ENCODE measurements at regions not wholly inside any gene's neighbourhood (a gene's known extent, or its start where the extent isn't known, plus 50 kb on each side); places are given as distances from the start of the nearest gene placed in this dataset.

DNA sequence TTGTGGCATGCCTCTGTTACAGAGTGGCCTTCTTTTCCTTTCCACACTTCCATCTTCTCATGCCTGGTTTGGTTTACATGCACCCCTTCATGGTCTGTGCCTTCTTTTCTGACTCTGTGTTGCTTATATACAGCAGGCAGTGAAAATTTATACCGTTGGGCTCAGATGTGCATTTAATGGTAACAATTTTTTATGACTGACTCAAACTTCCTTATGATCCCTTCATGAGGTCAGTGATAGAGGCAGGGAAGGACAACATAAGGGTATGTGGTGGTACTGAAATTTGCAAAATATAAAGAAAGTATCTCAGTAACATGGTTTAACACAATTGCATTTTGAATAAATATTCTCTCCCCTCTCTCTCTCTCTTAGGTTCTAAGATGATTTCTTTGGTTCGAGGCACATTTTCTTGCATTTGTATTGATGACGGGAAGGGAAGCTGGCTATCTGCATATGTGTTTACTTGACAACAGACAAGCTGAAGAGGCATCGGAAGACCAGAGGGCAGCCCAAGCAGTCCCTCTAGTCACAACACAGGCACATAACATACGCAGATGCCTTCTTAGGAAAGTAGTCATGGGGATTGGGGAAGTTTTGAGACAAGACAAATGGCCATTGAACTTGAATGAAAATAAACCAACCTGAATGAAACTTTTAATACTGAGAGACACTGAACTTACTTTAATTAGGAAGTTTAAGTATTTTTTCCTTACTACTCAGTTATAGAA is 163.3 kb upstream of the LEF1 start:
- no peak for DNase-seq (ENCODE audit: low spot score)

- DNase-seq (ENCODE audit: low spot score): no peak
Observed at GRCh38 chr4:108328383-108328732, 159.6 kb upstream of the LEF1 start.

DNA sequence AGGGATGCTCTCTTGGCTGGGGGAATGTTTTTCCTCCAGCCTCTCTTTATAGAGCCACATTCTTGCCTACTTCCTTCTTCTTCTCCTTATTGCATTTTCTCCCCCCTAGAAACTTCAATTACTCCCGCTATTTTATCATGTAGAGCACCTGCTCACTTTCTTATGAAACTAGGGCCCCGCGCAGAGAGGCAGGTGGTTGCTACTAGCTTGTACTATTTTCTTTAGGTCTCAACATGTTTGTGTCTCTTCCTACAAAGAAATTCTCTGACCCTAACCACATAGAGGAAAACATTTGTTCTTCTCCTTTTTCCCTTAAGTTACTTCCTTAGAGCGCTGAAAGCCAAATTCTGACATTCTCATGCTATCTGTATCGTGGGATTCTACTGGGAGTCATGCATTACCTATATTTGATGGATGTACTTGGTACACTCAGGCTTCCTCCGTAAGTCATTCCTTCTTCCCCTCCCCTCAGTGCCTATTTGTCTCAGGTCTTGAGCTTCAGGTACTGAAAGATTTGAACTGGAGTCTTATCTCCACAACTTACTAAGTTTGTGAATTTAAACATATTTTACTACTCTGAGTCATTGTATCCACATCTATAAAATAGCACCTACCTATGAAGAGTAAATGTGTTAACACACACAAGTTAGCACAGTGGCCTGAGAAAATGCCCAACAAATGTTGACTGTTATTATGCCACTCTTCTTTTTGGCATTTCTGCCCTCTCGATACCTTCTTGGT is 159.1 kb upstream of the LEF1 start:
- no peak for DNase-seq (ENCODE audit: low spot score)

- DNase-seq (ENCODE audit: low spot score): no peak
Observed at GRCh38 chr4:108325561-108325960, 156.8 kb upstream of the LEF1 start.

GRCh38 chr4:108324450-108324849 is 155.7 kb upstream of the LEF1 start:
- no peak for DNase-seq (ENCODE audit: low spot score)

GRCh38 chr4:108322497-108322896 is 153.8 kb upstream of the LEF1 start:
- DNase-seq (ENCODE audit: low spot score): no peak

GRCh38 chr4:108320061-108320460 is 151.3 kb upstream of the LEF1 start:
- no peak for DNase-seq (ENCODE audit: low spot score)

- no peak for DNase-seq (ENCODE audit: low spot score)
Observed at GRCh38 chr4:108317377-108317776, 148.6 kb upstream of the LEF1 start.

- no peak for DNase-seq (ENCODE audit: low spot score)
Observed at GRCh38 chr4:108315694-108316093, 147.0 kb upstream of the LEF1 start.

GRCh38 chr4:108314900-108315589 is 146.3 kb upstream of the LEF1 start:
- DNase-seq (ENCODE audit: low spot score): no peak

DNA sequence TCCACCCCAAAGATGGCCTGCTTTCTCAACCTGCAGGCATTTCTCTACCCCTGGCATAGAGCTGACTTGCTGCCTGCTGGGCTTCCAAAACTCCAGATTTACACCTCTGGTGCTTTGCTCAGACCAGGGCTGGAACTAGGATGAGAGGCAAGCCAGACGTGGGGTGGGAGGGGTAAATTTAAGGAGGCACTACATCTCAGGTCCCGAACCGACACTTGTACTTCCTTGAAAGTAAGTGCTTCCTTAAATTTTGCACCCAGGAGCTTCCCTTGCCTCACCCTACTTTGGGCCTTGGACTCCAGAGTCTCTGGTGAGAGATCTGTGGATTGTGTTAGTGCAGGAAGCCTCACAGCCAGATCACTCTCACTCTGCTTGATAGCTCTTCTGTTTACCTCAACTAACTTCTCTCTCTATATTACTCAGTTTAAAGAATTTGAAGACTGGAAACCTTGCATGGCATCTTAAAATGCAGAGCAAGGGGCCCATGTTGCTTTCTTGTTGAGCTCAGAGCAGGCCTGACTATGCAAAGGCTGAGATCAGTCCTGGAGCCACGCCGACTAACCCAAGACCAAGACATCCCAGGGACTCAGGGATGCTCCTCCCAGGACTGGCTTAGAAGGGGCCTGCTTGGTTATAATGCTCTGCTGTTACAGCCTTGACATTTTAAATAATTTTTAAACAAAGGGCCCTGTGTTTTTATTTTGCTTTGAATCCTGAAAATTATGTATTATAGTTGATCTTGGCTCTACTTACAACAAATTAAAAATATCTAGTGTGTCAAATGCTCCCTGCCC is 145.0 kb upstream of the LEF1 start:
- DNase-seq (ENCODE audit: low spot score): no peak

DNA sequence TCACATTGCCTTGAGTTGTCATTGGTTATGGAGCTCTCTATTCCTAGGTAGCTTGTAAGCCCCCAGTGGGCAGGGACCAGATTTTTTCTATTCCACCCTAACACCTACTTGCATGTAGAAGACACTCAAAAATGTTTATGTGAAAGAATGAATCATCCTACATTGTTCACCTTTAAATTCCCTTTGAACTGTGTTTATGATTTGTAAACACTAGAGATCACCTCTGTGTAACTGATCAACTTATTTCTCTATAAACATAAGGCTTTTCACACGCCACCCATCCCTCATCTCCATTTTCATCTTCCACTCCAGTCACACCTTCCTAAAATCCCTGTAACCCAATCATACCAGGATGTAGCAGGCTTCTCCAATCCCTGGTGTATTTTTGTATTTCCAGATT is 142.6 kb upstream of the LEF1 start:
- no peak for DNase-seq (ENCODE audit: low spot score)

- no peak for DNase-seq (ENCODE audit: low spot score)
Observed at GRCh38 chr4:108303488-108304177, 134.9 kb upstream of the LEF1 start.

GRCh38 chr4:108301545-108302251 is 133.0 kb upstream of the LEF1 start:
- DNase-seq (ENCODE audit: low spot score): no peak

DNA sequence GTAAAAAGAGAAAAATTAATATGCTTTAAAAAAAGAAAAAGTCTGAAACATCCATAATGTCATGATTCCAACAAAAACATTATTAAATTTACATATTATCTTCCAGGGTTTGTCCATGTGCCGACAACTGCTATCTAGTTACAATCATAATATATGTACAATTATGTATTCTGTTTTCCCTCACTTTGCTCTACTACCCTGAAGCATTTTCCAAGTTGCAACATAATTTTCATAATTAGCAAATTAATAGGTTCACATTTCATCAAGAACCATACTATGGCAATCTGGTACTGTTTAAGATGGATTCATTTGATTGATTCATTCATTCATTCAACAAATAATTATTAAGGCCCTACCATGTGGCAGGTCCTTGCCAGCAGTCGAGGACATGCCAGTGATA is 128.9 kb upstream of the LEF1 start:
- DNase-seq (ENCODE audit: low spot score): no peak

GRCh38 chr4:108292229-108292628 is 123.5 kb upstream of the LEF1 start:
- no peak for DNase-seq (ENCODE audit: low spot score)

GRCh38 chr4:108291137-108291536 is 122.4 kb upstream of the LEF1 start:
- no peak for DNase-seq (ENCODE audit: low spot score)

DNA sequence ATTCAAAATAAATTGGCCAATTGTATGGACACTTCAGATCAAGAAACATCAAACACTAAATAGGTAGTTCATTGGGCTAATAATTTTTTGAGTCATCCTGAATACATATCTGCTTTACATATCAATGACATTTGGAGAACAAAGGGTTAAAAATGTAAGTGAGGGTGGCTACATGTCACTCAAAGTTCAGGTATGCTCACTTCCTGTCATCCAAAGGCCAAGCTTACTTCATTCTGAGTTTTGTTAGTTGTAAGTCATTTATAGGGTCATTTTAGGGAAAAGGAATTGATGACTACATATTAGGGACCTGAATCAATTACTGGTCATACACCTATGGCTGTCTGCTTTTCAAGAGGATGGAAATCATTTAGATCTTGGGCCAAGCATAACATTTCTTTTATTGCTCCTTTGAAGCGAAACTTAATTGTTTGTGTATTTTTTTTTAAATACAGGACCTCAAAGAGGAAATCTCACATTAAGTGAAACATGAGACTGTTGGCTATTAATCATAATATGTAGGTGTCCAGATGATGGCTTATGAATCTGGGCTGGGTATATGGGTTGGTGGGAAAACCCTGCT is 119.2 kb upstream of the LEF1 start:
- no peak for DNase-seq (ENCODE audit: low spot score)

DNA sequence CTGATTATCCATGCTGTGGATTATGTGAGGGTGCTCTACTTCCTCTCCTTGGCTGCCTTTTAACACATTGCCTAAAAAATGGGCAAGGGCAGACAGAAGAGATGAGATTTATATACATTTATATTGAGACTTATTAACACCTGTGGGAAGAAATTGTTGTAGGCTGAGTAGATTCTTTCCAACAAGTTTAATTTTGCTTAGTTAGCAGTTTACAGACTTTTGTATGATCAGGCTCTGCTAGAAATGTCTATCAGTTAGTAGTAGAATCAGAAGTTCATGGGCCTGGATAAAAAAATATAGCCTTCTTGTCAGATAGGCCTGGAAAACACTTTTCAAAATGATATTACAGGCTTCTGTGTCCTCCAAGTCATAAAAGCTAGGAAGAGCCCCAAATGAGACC is 111.3 kb upstream of the LEF1 start:
- DNase-seq (ENCODE audit: low spot score): no peak

DNA sequence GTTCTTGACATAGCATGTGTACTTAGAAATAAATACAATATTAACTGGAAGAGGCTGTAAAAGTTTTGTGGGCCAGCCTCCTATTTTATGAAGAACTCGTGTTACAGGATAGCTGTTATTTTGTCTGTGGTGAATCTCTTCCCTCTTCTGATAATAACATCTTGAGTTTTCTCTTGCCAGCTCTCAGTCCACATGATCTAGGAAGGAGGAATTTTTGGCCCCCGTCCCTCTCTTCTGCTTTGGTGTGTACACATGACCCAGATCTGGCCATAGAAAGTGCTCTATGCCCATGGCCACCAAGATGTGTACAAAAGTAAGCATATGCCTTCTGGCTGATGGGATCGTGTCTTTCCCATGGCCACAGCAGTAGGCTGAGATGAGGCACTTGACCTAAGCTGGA is 108.0 kb upstream of the LEF1 start:
- no peak for DNase-seq (ENCODE audit: low spot score)

DNA sequence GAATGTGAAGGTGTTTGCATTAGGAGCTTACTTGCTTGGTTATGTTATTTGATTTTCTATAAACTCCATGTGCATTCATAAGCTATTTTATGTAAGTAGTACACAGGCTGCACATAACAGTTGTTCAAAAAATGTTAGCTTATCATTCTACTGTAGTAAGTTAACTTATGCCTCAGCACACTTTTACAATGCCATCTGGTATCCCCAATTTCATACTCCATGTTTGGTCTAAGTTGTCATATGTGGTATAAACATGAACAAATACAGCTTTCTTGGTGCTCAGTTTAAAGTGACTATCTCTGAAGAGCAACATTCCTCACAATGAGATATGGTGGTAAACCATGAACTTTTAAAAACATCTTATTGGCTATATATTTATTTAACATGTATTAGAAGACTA is 104.3 kb upstream of the LEF1 start:
- DNase-seq (ENCODE audit: low spot score): no peak

Data from ecto neural progenitor cell (in vitro differentiated cells).